Esophagus mucosa (tissue), 1 donor: ENCODE measurements at regions not wholly inside any gene's neighbourhood (a gene's known extent, or its start where the extent isn't known, plus 50 kb on each side); places are given as distances from the start of the nearest gene placed in this dataset.
"Not testable (repeated sequence)": the region's sequence is repeated elsewhere in the genome, so short reads cannot be mapped to it uniquely, and the experiment has no call there.

Source experiments
- ATAC-seq: fragments of 200-7000 bp; cut with Tn5 transposase; one replicate; pipeline ENCODE4 v1.9.1; 2020
- donor health status: DM: yes; HTN: yes; CAD: no.

DNA sequence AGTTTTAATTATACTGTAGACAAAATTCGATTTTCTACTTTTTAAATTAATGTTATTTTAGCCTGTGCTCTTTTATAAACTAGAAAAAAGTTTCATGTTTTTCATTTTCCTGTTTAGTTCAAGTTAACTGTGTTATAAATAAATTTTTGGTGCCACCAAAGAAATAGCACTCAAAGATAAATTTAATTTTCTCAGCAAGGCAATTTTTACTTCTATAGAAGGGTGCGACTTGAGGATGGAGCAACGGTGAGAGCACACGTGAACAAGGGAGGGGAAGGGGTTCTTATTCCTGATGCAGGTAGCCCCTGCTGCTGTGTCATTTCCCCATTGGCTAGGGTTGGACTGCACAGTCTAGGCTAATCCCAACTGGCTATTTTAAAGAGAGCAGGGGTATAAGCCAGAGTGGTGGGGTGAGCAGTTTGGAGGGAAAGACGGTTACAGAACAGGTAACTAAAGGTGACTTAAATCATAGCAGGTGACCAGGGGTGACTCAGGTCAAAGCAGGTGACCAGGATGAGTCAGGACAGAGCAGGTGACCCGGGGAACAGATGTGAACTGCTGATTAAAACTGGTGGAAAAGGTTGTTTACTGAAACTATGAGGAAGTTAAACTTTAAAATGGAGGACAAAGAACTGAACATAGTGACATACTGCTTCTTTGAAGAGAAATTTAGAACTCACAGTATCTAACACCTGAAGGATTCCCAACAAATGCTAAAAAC is 104.6 kb upstream of the GPBP1 start:
- no peak for ATAC-seq

DNA sequence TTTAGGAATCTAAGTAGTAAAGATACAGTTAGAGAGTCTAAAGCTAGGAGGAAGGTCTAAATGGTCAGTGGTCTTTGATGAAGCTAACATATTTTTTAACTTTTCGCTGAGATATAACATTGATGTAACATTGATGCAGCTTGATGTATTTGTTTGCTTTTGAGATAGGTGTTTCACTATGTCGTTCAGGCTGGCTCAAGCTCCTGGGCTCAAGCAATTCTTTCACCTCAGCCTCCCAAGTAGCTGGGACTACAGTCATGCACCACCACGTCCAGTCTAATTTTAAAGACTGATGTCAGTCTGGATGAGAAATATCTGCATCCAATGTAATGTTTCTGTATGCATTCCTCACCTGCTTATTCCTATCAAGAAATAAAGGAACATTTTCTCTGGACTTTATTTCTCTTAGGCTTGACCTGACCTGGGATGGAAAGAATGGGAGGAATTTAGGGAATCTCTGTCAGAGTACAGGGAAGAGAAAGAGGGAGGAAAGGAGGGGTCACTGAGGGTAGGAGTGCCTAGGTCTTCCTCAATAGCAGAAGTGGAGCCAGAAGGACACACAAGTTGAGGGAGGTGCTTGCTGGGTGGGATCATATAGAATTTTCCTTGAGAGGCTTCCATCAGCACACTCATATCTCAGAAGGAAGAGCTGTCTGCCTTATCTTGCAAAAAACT is 101.5 kb upstream of the GPBP1 start:
- ATAC-seq: no peak

DNA sequence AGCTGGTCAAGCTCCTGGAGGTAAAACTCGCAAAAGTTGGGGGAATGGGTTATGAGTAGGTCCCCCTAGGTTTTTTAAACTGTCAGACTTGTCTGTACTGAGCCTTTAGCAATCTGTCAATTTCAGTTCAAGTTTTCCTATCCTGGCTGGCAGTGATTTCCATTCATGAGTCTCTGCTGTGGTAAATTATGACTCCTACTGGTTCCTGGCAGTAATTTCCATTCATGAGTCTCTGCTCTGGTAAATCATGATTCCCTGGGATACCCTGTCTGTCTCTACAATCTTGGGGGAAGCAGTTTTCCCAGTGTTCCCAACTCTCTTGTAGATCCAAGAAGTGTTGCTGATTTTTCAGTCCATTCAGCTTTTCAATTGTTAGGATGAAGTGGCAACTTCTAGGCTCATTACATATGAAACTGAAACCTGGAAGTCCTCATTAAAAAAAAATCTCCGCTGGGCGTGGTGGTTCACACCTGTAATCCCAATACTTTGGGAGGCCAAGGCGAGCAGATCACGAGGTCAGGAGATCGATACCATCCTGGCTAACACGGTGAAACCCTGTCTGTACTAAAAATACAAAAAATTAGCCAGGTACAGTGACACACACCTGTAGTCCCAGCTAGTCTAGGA is 91.3 kb upstream of the GPBP1 start:
- ATAC-seq: no peak

GRCh38 chr5:57085306-57086081 is 88.4 kb upstream of the GPBP1 start:
- ATAC-seq: peak; percentile 37

DNA sequence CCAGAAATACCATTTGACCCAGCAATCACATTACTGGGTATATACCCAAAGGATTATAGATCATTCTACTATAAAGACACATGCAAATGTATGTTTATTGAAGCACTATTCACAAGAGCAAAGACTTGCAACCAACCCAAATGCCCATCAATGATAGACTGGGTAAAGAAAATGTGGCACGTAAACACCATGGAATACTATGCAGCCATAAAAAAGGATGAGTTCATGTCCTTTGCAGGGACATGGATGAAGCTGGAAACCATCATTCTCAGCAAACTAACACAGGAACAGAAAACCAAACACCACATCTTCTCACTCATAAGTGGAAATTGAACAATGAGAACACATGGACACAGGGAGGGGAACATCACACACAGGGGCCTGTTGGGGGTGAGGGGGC is 85.9 kb upstream of the GPBP1 start:
- not testable (repeated sequence) for ATAC-seq

GRCh38 chr5:57094753-57095683 is 78.8 kb upstream of the GPBP1 start:
- peak; percentile 58 for ATAC-seq

GRCh38 chr5:57097526-57097925 is 76.3 kb upstream of the GPBP1 start:
- no peak for ATAC-seq

DNA sequence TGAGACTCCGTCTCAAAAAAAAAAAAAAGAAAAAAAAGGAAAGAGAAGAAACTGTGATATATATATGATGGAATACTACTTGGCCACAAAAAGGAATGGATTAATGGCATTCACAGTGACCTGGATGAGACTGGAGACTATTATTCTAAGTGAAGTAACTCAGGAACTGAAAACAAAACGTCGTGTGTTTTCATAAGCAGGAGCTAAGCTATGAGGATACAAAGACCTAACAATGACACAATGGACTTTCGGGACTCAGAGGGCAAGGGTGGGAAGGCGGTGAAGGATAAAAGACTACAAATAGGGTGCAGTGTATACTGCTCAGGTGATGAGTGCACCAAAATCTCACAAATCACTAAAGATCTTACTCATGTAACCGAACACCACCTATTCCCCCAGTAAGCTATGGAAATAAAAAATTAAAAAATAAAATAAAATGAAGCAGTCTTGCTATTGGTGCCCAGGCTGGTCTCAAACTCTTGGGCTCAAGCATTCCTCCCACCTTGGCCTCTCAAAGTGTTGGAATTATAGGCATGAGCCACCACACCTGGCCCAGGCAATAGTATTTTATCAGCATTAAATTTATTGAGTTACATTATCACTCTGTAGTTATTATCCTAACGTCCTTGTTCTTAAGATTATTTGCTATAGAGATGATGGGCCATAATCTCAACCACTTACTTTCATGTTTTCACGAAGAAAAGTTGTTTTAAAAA is 71.5 kb upstream of the GPBP1 start:
- ATAC-seq: no peak

- ATAC-seq: no peak
These were observed 71.0 kb upstream of the GPBP1 start for GRCh38 chr5:57102905-57103255.

DNA sequence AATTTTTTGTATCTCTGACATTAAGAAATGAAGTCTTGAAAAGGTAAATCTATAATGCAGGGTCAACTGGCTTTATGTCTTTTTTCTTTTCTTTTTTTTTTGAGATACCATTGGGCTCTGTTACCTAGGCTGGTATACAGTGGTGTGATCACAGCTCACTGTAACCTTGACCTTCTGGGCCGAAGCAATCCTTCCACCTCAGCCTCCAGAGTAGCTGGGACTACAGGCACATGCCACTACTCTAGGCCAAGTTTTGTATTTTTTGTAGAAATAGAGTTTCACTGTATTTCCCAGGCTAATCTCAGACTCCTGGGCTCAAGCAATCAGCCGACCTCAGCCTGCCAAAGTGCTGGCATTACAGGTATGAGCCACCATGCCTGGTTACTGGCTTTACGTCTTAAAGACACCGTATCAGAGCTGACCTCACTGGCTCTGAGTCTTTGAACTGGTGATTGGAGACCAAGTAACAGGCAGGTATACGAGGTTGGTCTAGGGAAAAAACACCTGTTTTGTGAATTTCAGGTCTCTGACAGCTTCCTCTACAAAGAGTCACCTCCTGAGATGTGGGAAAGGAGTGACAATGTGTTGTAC is 70.4 kb upstream of the GPBP1 start:
- no peak for ATAC-seq

- no peak for ATAC-seq
These were observed 67.2 kb upstream of the GPBP1 start for GRCh38 chr5:57106661-57107060.

DNA sequence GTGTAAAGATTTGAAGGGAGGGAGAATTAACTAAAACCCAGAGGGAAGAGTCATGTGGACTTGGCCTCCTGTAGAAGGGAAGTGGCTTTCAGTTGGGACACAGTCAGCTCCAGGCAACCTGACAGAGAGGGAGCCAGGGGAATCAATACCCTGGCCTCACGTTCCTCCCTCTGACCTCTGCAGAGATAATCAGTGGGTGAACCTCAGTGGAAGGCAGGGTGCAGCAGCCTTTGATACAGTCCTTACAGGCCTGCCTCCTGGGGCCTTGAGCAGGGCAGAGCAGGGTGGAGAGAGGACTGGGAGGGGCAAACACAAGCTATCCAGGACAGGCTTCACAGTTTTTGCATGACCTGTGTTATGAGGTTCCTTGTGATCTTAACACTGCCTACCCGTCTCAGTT is 61.9 kb upstream of the GPBP1 start:
- ATAC-seq: no peak

- ATAC-seq: peak; percentile 72
These were observed 60.4 kb upstream of the GPBP1 start for GRCh38 chr5:57113481-57113880.

GRCh38 chr5:57117596-57117995 is 56.3 kb upstream of the GPBP1 start:
- peak; percentile 33 for ATAC-seq

DNA sequence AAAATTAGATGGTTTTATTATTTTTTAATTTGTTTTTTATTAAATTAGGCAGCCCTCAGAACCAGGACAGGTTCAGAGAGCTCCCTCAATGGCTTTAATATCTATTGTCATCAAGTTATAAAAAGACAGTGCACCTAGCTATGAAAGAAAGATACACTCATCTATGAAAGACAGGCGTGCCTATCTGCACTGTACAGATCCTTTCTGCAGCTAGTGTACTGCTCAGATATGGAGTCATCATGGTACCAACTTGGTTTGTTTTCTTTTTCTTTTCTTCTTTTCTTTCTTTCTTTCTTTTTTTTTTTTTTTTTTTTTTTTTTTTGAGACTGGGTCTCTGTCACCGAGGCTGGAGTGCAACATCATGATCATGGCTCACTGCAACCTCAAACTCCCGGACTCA is 54.8 kb upstream of the GPBP1 start:
- no peak for ATAC-seq

- no peak for ATAC-seq
These were observed 49.8 kb upstream of the GPBP1 start for GRCh38 chr5:57124014-57124413.
